CD4-positive, alpha-beta T cell treated with Interleukin-12 subunit alpha and Interleukin-12 subunit beta, for 1 hour (primary cell): ENCODE measurements at regions not wholly inside any gene's neighbourhood (a gene's known extent, or its start where the extent isn't known, plus 50 kb on each side); places are given as distances from the start of the nearest gene placed in this dataset.
"Not testable (repeated sequence)": the region's sequence is repeated elsewhere in the genome, so short reads cannot be mapped to it uniquely, and the experiment has no call there.

Experiments
- DNase-seq: peaks from one replicate; pipeline ENCODE4 v3.0.0-alpha.2; 2020

- no peak for DNase-seq
Measured at GRCh38 chr3:82587174-82587573, 825.7 kb upstream of the GBE1 start.

GRCh38 chr3:82586414-82586813, 825.0 kb upstream of the GBE1 start:
- DNase-seq: no peak

GRCh38 chr3:82586002-82586401, 824.6 kb upstream of the GBE1 start:
- DNase-seq: not testable (repeated sequence)

- not testable (repeated sequence) for DNase-seq
Measured at GRCh38 chr3:82585591-82585990, 824.1 kb upstream of the GBE1 start.

GRCh38 chr3:82584861-82585260, 823.4 kb upstream of the GBE1 start:
- DNase-seq: not testable (repeated sequence)

- DNase-seq: not testable (repeated sequence)
Measured at GRCh38 chr3:82584415-82584814, 823.0 kb upstream of the GBE1 start.

- DNase-seq: no peak
Measured at GRCh38 chr3:82581350-82581749, 819.9 kb upstream of the GBE1 start.

- no peak for DNase-seq
Measured at GRCh38 chr3:82572721-82573120, 811.3 kb upstream of the GBE1 start.

- DNase-seq: no peak
Measured at GRCh38 chr3:82568776-82569338, 807.4 kb upstream of the GBE1 start.

GRCh38 chr3:82567029-82567600, 805.7 kb upstream of the GBE1 start:
- no peak for DNase-seq

GRCh38 chr3:82562896-82563295, 801.5 kb upstream of the GBE1 start:
- no peak for DNase-seq

GRCh38 chr3:82561784-82562183, 800.3 kb upstream of the GBE1 start:
- DNase-seq: no peak

GRCh38 chr3:82558081-82558480, 796.6 kb upstream of the GBE1 start:
- no peak for DNase-seq

- no peak for DNase-seq
Measured at GRCh38 chr3:82556113-82556512, 794.7 kb upstream of the GBE1 start.

GRCh38 chr3:82542556-82542955, 781.1 kb upstream of the GBE1 start:
- not testable (repeated sequence) for DNase-seq

GRCh38 chr3:82521657-82522056, 760.2 kb upstream of the GBE1 start:
- DNase-seq: no peak

- no peak for DNase-seq
Measured at GRCh38 chr3:82520846-82521245, 759.4 kb upstream of the GBE1 start.

GRCh38 chr3:82509951-82510603, 748.6 kb upstream of the GBE1 start:
- DNase-seq: no peak

GRCh38 chr3:82509106-82509842, 747.8 kb upstream of the GBE1 start:
- DNase-seq: no peak

GRCh38 chr3:82506204-82506603, 744.8 kb upstream of the GBE1 start:
- DNase-seq: no peak

- no peak for DNase-seq
Measured at GRCh38 chr3:82505079-82505756, 743.8 kb upstream of the GBE1 start.

- no peak for DNase-seq
Measured at GRCh38 chr3:82498186-82498585, 736.7 kb upstream of the GBE1 start.

GRCh38 chr3:82496890-82497560, 735.6 kb upstream of the GBE1 start:
- no peak for DNase-seq
